ENCODE measurements at regions not wholly inside any gene's neighbourhood (a gene's known extent, or its start where the extent isn't known, plus 50 kb on each side); places are given as distances from the start of the nearest gene placed in this dataset.
"Not testable (repeated sequence)": the region's sequence is repeated elsewhere in the genome, so short reads cannot be mapped to it uniquely, and the experiment has no call there.

DNA sequence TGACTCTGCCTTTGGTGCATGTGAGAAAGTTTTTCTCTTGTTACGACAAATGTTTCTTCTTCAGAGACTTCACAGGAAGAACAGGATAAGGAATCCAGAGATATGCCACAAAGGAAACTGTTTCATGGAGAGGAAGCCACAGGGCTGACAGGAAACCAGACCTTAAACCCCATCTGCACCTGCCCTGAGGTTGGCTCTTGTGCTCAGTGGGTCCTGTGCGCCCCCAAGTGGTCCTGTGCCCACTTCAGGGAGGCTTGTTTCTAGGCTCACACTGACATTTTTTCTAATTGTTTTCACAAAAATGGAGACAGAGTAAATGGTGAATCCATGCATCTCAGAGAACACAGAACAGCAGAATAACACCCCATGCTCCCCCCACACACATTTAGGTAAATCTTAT is 1193.5 kb downstream of the TMEM121 start:
- not testable (repeated sequence) for TF ChIP-seq EZH2phosphoT487 (IDR thresholded peaks at IDR 0.05; ENCODE audit: insufficient read depth, low read depth); EZH2 (IDR thresholded peaks at IDR 0.05; ENCODE audit: insufficient read depth, poor library complexity, severe bottlenecking)
